PC-9 (cell line): ENCODE measurements at regions not wholly inside any gene's neighbourhood (a gene's known extent, or its start where the extent isn't known, plus 50 kb on each side); places are given as distances from the start of the nearest gene placed in this dataset.

ENCODE experiments used
- EZH2 ChIP-seq: fragments of 200-600 bp; sonication (generic); IDR thresholded peaks from 2 replicates; pipeline ENCODE4 v1.8.0; 2017; ENCODE audit warnings: antibody characterized with exemption, low read depth
- TF ChIP-seq, protein P1 (sequence below): fragments of 200-600 bp; sonication (generic); conservative IDR thresholded peaks from 2 replicates; pipeline ENCODE4 v1.6.1; 2017; ENCODE audit warnings: mixed run types, antibody characterized with exemption, mild to moderate bottlenecking, moderate library complexity

DNA sequence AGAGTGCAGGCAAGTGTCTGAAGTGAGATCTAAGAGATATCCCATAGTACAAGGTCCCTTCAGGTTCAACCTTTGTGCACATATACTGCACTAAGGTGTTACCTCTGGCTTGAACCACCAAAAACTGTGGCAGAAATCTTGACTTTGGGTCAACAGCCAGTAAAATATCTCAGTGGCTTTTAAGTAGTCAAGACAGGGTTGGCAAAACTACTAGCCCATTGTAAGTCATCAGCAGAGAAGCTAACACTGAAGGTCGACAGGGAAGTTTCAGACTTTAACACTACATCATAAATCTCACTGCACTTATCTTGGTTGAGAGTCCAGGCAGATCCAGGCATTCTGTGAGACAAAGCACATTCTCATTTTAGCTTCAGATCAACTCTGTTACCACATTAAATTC lies 1684.7 kb downstream of the HACE1 start:
- TF ChIP-seq, protein P1, sequence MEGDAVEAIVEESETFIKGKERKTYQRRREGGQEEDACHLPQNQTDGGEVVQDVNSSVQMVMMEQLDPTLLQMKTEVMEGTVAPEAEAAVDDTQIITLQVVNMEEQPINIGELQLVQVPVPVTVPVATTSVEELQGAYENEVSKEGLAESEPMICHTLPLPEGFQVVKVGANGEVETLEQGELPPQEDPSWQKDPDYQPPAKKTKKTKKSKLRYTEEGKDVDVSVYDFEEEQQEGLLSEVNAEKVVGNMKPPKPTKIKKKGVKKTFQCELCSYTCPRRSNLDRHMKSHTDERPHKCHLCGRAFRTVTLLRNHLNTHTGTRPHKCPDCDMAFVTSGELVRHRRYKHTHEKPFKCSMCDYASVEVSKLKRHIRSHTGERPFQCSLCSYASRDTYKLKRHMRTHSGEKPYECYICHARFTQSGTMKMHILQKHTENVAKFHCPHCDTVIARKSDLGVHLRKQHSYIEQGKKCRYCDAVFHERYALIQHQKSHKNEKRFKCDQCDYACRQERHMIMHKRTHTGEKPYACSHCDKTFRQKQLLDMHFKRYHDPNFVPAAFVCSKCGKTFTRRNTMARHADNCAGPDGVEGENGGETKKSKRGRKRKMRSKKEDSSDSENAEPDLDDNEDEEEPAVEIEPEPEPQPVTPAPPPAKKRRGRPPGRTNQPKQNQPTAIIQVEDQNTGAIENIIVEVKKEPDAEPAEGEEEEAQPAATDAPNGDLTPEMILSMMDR = no peak
- TF ChIP-seq EZH2 = no peak
